IgD-negative memory B cell (primary cell): ENCODE measurements at regions not wholly inside any gene's neighbourhood (a gene's known extent, or its start where the extent isn't known, plus 50 kb on each side); places are given as distances from the start of the nearest gene placed in this dataset.

ENCODE experiments used
- H3K27ac Mint-ChIP-seq, 3 donors: one replicate each; pipeline ENCODE4 v1.8.0; 2020 to 2022; ENCODE audit warnings: mild to moderate bottlenecking in 3 of 3, mixed read lengths in 3 of 3, moderate library complexity in 1 of 3
- H3K27me3 Mint-ChIP-seq: one replicate; pipeline ENCODE4 v1.8.0; 2021; ENCODE audit warnings: mixed read lengths
- H3K36me3 Mint-ChIP-seq: one replicate; pipeline ENCODE4 v1.8.0; 2020; ENCODE audit warnings: mild to moderate bottlenecking, mixed read lengths
- H3K4me1 Mint-ChIP-seq, 3 donors: one replicate each; pipeline ENCODE4 v1.8.0; 2020 to 2022; ENCODE audit warnings: mixed read lengths in 3 of 3, mild to moderate bottlenecking in 1 of 3
- H3K4me3 Mint-ChIP-seq, 4 donors: one replicate each; pipeline ENCODE4 v1.8.0; 2020 to 2022; ENCODE audit warnings: mild to moderate bottlenecking in 4 of 4, mixed read lengths in 4 of 4, moderate library complexity in 3 of 4
- H3K9me3 Mint-ChIP-seq, 3 donors: one replicate each; pipeline ENCODE4 v1.8.0; 2020 to 2021; ENCODE audit warnings: mixed read lengths in 3 of 3, mild to moderate bottlenecking in 1 of 3

GRCh38 chr6:80674669-80675068, 568.2 kb downstream of the BCKDHB start:
- H3K9me3 Mint-ChIP-seq: peaks cover 0 to 7% (median 4%) of the 10 kb centered on the region in 3 donors
- H3K4me3 Mint-ChIP-seq: no peak overlapping the region
- no peaks in the 10 kb centered on the region for H3K4me1 Mint-ChIP-seq
- H3K27ac Mint-ChIP-seq: no peak overlapping the region
- H3K27me3 Mint-ChIP-seq: no peaks in the 10 kb centered on the region
- no peaks in the 10 kb centered on the region for H3K36me3 Mint-ChIP-seq

GRCh38 chr6:80673367-80673766, 566.9 kb downstream of the BCKDHB start:
- Mint-ChIP-seq H3K9me3 (peaks cover 0 to 7% (median under 1%) of the 10 kb centered on the region in 3 donors), H3K27ac (no peak overlapping the region), H3K27me3 (no peaks in the 10 kb centered on the region), H3K4me1 (no peaks in the 10 kb centered on the region), H3K36me3 (no peaks in the 10 kb centered on the region), H3K4me3 (no peak overlapping the region)

- Mint-ChIP-seq H3K4me1 (no peaks in the 10 kb centered on the region), H3K27me3 (no peaks in the 10 kb centered on the region), H3K36me3 (no peaks in the 10 kb centered on the region), H3K4me3 (no peak overlapping the region), H3K27ac (no peak overlapping the region), H3K9me3 (peaks cover 0 to 4% (median 2%) of the 10 kb centered on the region in 3 donors)
Measured at GRCh38 chr6:80667006-80667405, 560.5 kb downstream of the BCKDHB start.

GRCh38 chr6:80658926-80659325, 552.5 kb downstream of the BCKDHB start:
- Mint-ChIP-seq H3K27me3 (no peaks in the 10 kb centered on the region), H3K36me3 (no peaks in the 10 kb centered on the region), H3K27ac (no peak overlapping the region), H3K9me3 (peaks cover 3 to 4% (median 4%) of the 10 kb centered on the region in 3 donors), H3K4me1 (no peaks in the 10 kb centered on the region), H3K4me3 (no peak overlapping the region)

- H3K27me3 Mint-ChIP-seq: peaks cover 2% of the 10 kb centered on the region
Measured at GRCh38 chr6:80647156-80647555, 540.7 kb downstream of the BCKDHB start.

GRCh38 chr6:80643881-80644280, 537.4 kb downstream of the BCKDHB start:
- no peaks in the 10 kb centered on the region for H3K36me3 Mint-ChIP-seq
- peaks cover 2% of the 10 kb centered on the region for H3K27me3 Mint-ChIP-seq
- H3K9me3 Mint-ChIP-seq: peaks cover 0 to 4% (median 0%) of the 10 kb centered on the region in 3 donors
- H3K4me1 Mint-ChIP-seq: no peaks in the 10 kb centered on the region
- H3K4me3 Mint-ChIP-seq: no peak overlapping the region
- no peak overlapping the region for H3K27ac Mint-ChIP-seq

More at GRCh38 chr6:80647156-80647555, 540.7 kb downstream of the BCKDHB start:
- Mint-ChIP-seq H3K9me3 (no peaks in the 10 kb centered on the region), H3K4me3 (no peak overlapping the region), H3K36me3 (no peaks in the 10 kb centered on the region), H3K27ac (no peak overlapping the region), H3K4me1 (no peaks in the 10 kb centered on the region)

- no peaks in the 10 kb centered on the region for H3K4me1 Mint-ChIP-seq
- H3K9me3 Mint-ChIP-seq: peaks cover 0 to 4% (median 0%) of the 10 kb centered on the region in 3 donors
- H3K4me3 Mint-ChIP-seq: no peak overlapping the region
- H3K27me3 Mint-ChIP-seq: peaks cover 2% of the 10 kb centered on the region
- H3K27ac Mint-ChIP-seq: no peak overlapping the region
- no peaks in the 10 kb centered on the region for H3K36me3 Mint-ChIP-seq
Measured at GRCh38 chr6:80642452-80642851, 536.0 kb downstream of the BCKDHB start.

- no peak overlapping the region for H3K4me3 Mint-ChIP-seq
- H3K4me1 Mint-ChIP-seq: no peaks in the 10 kb centered on the region
- H3K36me3 Mint-ChIP-seq: no peaks in the 10 kb centered on the region
- peaks cover 2% of the 10 kb centered on the region for H3K27me3 Mint-ChIP-seq
- peaks cover 0 to 4% (median 0%) of the 10 kb centered on the region in 3 donors for H3K9me3 Mint-ChIP-seq
- H3K27ac Mint-ChIP-seq: no peak overlapping the region
Measured at GRCh38 chr6:80641591-80641990, 535.1 kb downstream of the BCKDHB start.

- Mint-ChIP-seq H3K27ac (no peak overlapping the region), H3K27me3 (peaks cover 2% of the 10 kb centered on the region), H3K36me3 (no peaks in the 10 kb centered on the region), H3K4me3 (no peak overlapping the region), H3K9me3 (peaks cover 0 to 9% (median 4%) of the 10 kb centered on the region in 3 donors), H3K4me1 (no peaks in the 10 kb centered on the region)
Measured at GRCh38 chr6:80640176-80640575, 533.7 kb downstream of the BCKDHB start.

- Mint-ChIP-seq H3K27me3 (peaks cover 2% of the 10 kb centered on the region), H3K4me3 (no peak overlapping the region), H3K9me3 (peaks cover 0 to 9% (median 4%) of the 10 kb centered on the region in 3 donors), H3K27ac (no peak overlapping the region), H3K36me3 (no peaks in the 10 kb centered on the region), H3K4me1 (no peaks in the 10 kb centered on the region)
Measured at GRCh38 chr6:80639181-80639629, 532.7 kb downstream of the BCKDHB start.

GRCh38 chr6:80638213-80639055, 532.0 kb downstream of the BCKDHB start:
- H3K36me3 Mint-ChIP-seq: no peaks in the 10 kb centered on the region
- H3K4me1 Mint-ChIP-seq: peaks cover 0 to 2% (median 0%) of the 10 kb centered on the region in 3 donors
- H3K9me3 Mint-ChIP-seq: peaks cover 0 to 9% (median 4%) of the 10 kb centered on the region in 3 donors
- no peak overlapping the region for H3K27ac Mint-ChIP-seq
- no peak overlapping the region for H3K4me3 Mint-ChIP-seq
- H3K27me3 Mint-ChIP-seq: peaks cover 1% of the 10 kb centered on the region

- Mint-ChIP-seq H3K27me3 (no peaks in the 10 kb centered on the region), H3K4me3 (no peak overlapping the region), H3K4me1 (peaks cover 0 to 2% (median 0%) of the 10 kb centered on the region in 3 donors), H3K27ac (no peak overlapping the region), H3K9me3 (peaks cover 0 to 9% (median 4%) of the 10 kb centered on the region in 3 donors), H3K36me3 (no peaks in the 10 kb centered on the region)
Measured at GRCh38 chr6:80637312-80637711, 530.8 kb downstream of the BCKDHB start.

GRCh38 chr6:80636689-80637088, 530.2 kb downstream of the BCKDHB start:
- no peaks in the 10 kb centered on the region for H3K36me3 Mint-ChIP-seq

GRCh38 chr6:80633412-80633811, 526.9 kb downstream of the BCKDHB start:
- Mint-ChIP-seq H3K36me3 (no peaks in the 10 kb centered on the region), H3K27me3 (no peaks in the 10 kb centered on the region), H3K4me3 (no peak overlapping the region), H3K27ac (no peak overlapping the region), H3K4me1 (peaks cover 0 to 2% (median 0%) of the 10 kb centered on the region in 3 donors), H3K9me3 (peaks cover 6 to 16% (median 8%) of the 10 kb centered on the region in 3 donors)

More at GRCh38 chr6:80636689-80637088, 530.2 kb downstream of the BCKDHB start:
- H3K27me3 Mint-ChIP-seq: no peaks in the 10 kb centered on the region
- peaks cover 0 to 2% (median 0%) of the 10 kb centered on the region in 3 donors for H3K4me1 Mint-ChIP-seq
- H3K27ac Mint-ChIP-seq: no peak overlapping the region
- H3K9me3 Mint-ChIP-seq: peaks cover 0 to 9% (median 5%) of the 10 kb centered on the region in 3 donors
- H3K4me3 Mint-ChIP-seq: no peak overlapping the region

- peaks cover 1% of the 10 kb centered on the region for H3K36me3 Mint-ChIP-seq
- H3K9me3 Mint-ChIP-seq: peaks cover 8 to 24% (median 13%) of the 10 kb centered on the region in 3 donors
- H3K4me1 Mint-ChIP-seq: no peaks in the 10 kb centered on the region
- no peaks in the 10 kb centered on the region for H3K27me3 Mint-ChIP-seq
- H3K27ac Mint-ChIP-seq: no peak overlapping the region
- H3K4me3 Mint-ChIP-seq: no peak overlapping the region
Measured at GRCh38 chr6:80625405-80625804, 518.9 kb downstream of the BCKDHB start.
